ENCODE measurements at regions not wholly inside any gene's neighbourhood (a gene's known extent, or its start where the extent isn't known, plus 50 kb on each side); places are given as distances from the start of the nearest gene placed in this dataset.

- no peaks in the 10 kb centered on the region for H4K20me1 ChIP-seq (ENCODE audit: control insufficient read depth, insufficient read depth, insufficient read length)
- H3K4ac ChIP-seq (ENCODE audit: low read depth, low read length) = no peak overlapping the region
- H3K23me2 ChIP-seq (ENCODE audit: insufficient read length, low read depth, low read length, poor library complexity, severe bottlenecking) = no peaks in the 10 kb centered on the region
- H2BK15ac ChIP-seq (ENCODE audit: low read depth, low read length) = no peak overlapping the region
- H3K79me1 ChIP-seq (ENCODE audit: insufficient read depth, low read depth, low read length, poor library complexity, severe bottlenecking) = no peaks in the 10 kb centered on the region
- no peak overlapping the region for H2AK5ac ChIP-seq (ENCODE audit: insufficient read length, low read length)
- H3K4me2 ChIP-seq (ENCODE audit: insufficient read depth, insufficient read length, low read length) = no peak overlapping the region
- TF ChIP-seq CTCF (conservative IDR thresholded peaks at IDR 0.05) = no peak
- H3K9ac ChIP-seq (ENCODE audit: extremely low read depth, insufficient read length, low read length) = no peak overlapping the region
- no peaks in the 10 kb centered on the region for H3K79me2 ChIP-seq (ENCODE audit: insufficient read depth, low read length)
- no peak overlapping the region for H3T11ph ChIP-seq (ENCODE audit: low read length)
- H2BK12ac ChIP-seq (ENCODE audit: insufficient read length, low read depth, low read length) = no peak overlapping the region
- no peak overlapping the region for H3K27ac Mint-ChIP-seq
- no peak overlapping the region for H2BK120ac ChIP-seq (ENCODE audit: low read depth, low read length, poor library complexity, severe bottlenecking)
- peaks cover 0 to 7% (median 2%) of the 10 kb centered on the region in 3 experiments; a peak in 3 of 7 replicates for H3K36me3 Mint-ChIP-seq (ENCODE audit: insufficient read depth in 1 of 3, low read depth in 3 of 3)
- peaks cover 3 to 6% of the 10 kb centered on the region in 2 experiments; a peak in 2 of 4 replicates for H3K4me1 Mint-ChIP-seq
- peaks cover 4% of the 10 kb centered on the region for H3K27me3 Mint-ChIP-seq (ENCODE audit: low read depth)
- no peak overlapping the region for H2BK20ac ChIP-seq (ENCODE audit: low read depth, low read length, poor library complexity, severe bottlenecking)
- no peak overlapping the region for H2BK5ac ChIP-seq (ENCODE audit: insufficient read length, low read length)
- no peak overlapping the region for H4K5ac ChIP-seq (ENCODE audit: insufficient read length, low read depth, low read length)
- no peaks in the 10 kb centered on the region for H3K27me3 ChIP-seq (ENCODE audit: insufficient read depth, low read length)
- no peak overlapping the region for H3K18ac ChIP-seq (ENCODE audit: insufficient read length, low read depth, low read length)
- no peak for DNase-seq
- no peak overlapping the region for H3K56ac ChIP-seq (ENCODE audit: insufficient read length, low read depth, low read length)
- no peak overlapping the region for H3K23ac ChIP-seq (ENCODE audit: insufficient read length, low read depth, low read length)
- no peak overlapping the region for H2AFZ ChIP-seq (ENCODE audit: low read length)
- H3K27ac ChIP-seq (ENCODE audit: insufficient read length, low read depth, low read length) = no peak overlapping the region
- peaks cover 5 to 9% of the 10 kb centered on the region in 2 experiments for H3K9me3 Mint-ChIP-seq
- H4K8ac ChIP-seq (replicated peaks; ENCODE audit: insufficient read length, low read depth, low read length) = no peak overlapping the region
- H4K91ac ChIP-seq (ENCODE audit: insufficient read length, low read depth, low read length) = no peak overlapping the region
- no peaks in the 10 kb centered on the region for H3K9me3 ChIP-seq (ENCODE audit: control insufficient read depth, low read depth, low read length)
- no peak overlapping the region for H3K14ac ChIP-seq (ENCODE audit: insufficient read depth, low read length)
- WGBS (ENCODE audit: extremely low coverage, insufficient read length, low lambda C conversion rate) = no CpG with 5 or more reads among the region's 3 CpGs
- no peak overlapping the region for H3K4me3 Mint-ChIP-seq
- no peaks in the 10 kb centered on the region for H3K4me1 ChIP-seq (ENCODE audit: insufficient read depth, low read length)
Observed at GRCh38 chr7:36005293-36005692, 147.8 kb upstream of the EEPD1 start.
